Activated naive CD4-positive, alpha-beta T cell treated with anti-CD3 and anti-CD28 coated beads, Interleukin-2, amount 10 ng/mL, durations not matched to agents 7 days and 5 days (primary cell): ENCODE measurements at regions not wholly inside any gene's neighbourhood (a gene's known extent, or its start where the extent isn't known, plus 50 kb on each side); places are given as distances from the start of the nearest gene placed in this dataset.
A peak's percentile ranks its signal among the peaks of the same experiment; 100 is the strongest.

Experiments
- CTCF ChIA-PET: fragments of 350-600 bp; sonication (Branson Sonifier 250); formaldehyde crosslinking; loops from one replicate; lab custom pipeline; 2021; ENCODE audit warnings: antibody characterized with exemption; lab: Charles Lee
- DNase-seq: peaks from one replicate; pipeline ENCODE4 v3.0.0-alpha.2; 2020
- H3K27ac Mint-ChIP-seq: one replicate; pipeline ENCODE4 v1.8.0; 2021; ENCODE audit warnings: mild to moderate bottlenecking, moderate library complexity, mixed read lengths
- H3K27me3 Mint-ChIP-seq: one replicate; pipeline ENCODE4 v1.8.0; 2021; ENCODE audit warnings: mild to moderate bottlenecking, mixed read lengths
- H3K36me3 Mint-ChIP-seq: one replicate; pipeline ENCODE4 v1.8.0; 2021; ENCODE audit warnings: mixed read lengths
- H3K4me1 Mint-ChIP-seq: one replicate; pipeline ENCODE4 v1.8.0; 2021; ENCODE audit warnings: mixed read lengths
- H3K4me3 Mint-ChIP-seq: one replicate; pipeline ENCODE4 v1.8.0; 2021; ENCODE audit warnings: mild to moderate bottlenecking, moderate library complexity, mixed read lengths
- H3K9me3 Mint-ChIP-seq: one replicate; pipeline ENCODE4 v1.8.0; 2021; ENCODE audit warnings: mixed read lengths

GRCh38 chr10:92747066-92747465 is 57.3 kb downstream of the HHEX start:
- Mint-ChIP-seq H3K36me3 (no peaks in the 10 kb centered on the region), H3K27me3 (peaks cover 36% of the 10 kb centered on the region), H3K9me3 (no peaks in the 10 kb centered on the region), H3K27ac (no peak overlapping the region), H3K4me1 (peaks cover 14% of the 10 kb centered on the region), H3K4me3 (no peak overlapping the region)
- CTCF ChIA-PET = interaction anchor here (0.8 to 1.1 kb wide), 2 partner anchors 19 to 92 kb away, joined by 3 to 4 read pairs; no protein-coding TSS in a partner anchor
- DNase-seq = no peak

DNA sequence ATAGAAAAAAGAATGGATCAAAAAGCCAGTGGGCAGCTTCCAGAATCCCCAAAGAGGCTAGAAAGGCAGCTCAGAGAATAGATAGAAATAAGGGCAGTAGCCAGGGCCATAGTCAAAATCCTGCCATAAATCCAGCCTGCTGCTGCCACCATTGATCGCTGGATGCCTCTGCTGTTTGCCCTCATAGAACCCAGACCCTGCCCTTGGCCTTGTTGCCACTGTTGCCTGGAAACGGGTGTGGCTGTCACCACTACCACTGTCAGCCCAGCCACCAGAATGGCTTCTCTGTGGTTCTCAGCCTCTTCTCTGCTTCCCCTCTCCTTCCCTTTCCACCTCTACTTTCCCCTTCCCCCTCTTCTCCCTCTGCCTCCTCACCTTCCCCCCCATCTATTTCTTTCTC is 57.8 kb downstream of the HHEX start:
- no peak overlapping the region for H3K4me3 Mint-ChIP-seq
- CTCF ChIA-PET = interaction anchor here (0.8 to 1.1 kb wide), 2 partner anchors 19 to 93 kb away, joined by 3 to 4 read pairs; no protein-coding TSS in a partner anchor
- H3K27ac Mint-ChIP-seq = no peak overlapping the region
- peaks cover 14% of the 10 kb centered on the region for H3K4me1 Mint-ChIP-seq
- no peaks in the 10 kb centered on the region for H3K36me3 Mint-ChIP-seq
- DNase-seq = peak; percentile 43
- H3K9me3 Mint-ChIP-seq = no peaks in the 10 kb centered on the region
- H3K27me3 Mint-ChIP-seq = peaks cover 33% of the 10 kb centered on the region

- H3K27me3 Mint-ChIP-seq = peaks cover 20% of the 10 kb centered on the region
- no peaks in the 10 kb centered on the region for H3K36me3 Mint-ChIP-seq
- DNase-seq = no peak
- H3K9me3 Mint-ChIP-seq = no peaks in the 10 kb centered on the region
- H3K4me3 Mint-ChIP-seq = no peak overlapping the region
- peak overlapping the region; percentile 22 for H3K27ac Mint-ChIP-seq
- H3K4me1 Mint-ChIP-seq = peaks cover 14% of the 10 kb centered on the region
- CTCF ChIA-PET = no interaction called here
Observed at GRCh38 chr10:92750791-92751533, 61.2 kb downstream of the HHEX start.

GRCh38 chr10:92751534-92751811 is 61.7 kb downstream of the HHEX start:
- no peak overlapping the region for H3K27ac Mint-ChIP-seq
- peaks cover 20% of the 10 kb centered on the region for H3K27me3 Mint-ChIP-seq
- no peaks in the 10 kb centered on the region for H3K36me3 Mint-ChIP-seq
- no peak overlapping the region for H3K4me3 Mint-ChIP-seq
- CTCF ChIA-PET = no interaction called here
- peaks cover 18% of the 10 kb centered on the region for H3K4me1 Mint-ChIP-seq
- no peaks in the 10 kb centered on the region for H3K9me3 Mint-ChIP-seq
- no peak for DNase-seq

GRCh38 chr10:92751827-92752226 is 62.1 kb downstream of the HHEX start:
- CTCF ChIA-PET = no interaction called here
- Mint-ChIP-seq H3K27ac (no peak overlapping the region), H3K4me1 (peaks cover 22% of the 10 kb centered on the region)

DNA sequence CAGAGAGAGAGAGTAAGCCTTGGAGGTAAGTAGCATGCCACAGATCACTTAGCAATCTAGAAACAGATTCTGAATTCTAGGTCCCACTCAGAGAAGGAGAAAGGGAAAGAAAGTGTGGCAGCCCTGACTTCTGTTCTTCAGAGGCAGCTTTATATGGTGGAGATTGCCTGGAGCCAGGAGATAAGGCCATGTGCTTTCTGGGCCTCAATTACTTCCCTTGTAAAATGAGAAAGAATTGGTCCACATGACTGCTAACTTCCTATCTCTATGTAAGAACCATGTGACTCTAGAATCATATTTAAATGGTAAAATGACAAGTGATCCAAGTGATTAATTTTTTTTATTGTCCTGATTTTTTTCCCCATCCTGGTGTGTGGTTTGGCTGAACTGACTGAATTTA is 64.1 kb downstream of the HHEX start:
- Mint-ChIP-seq H3K4me1 (peaks cover 13% of the 10 kb centered on the region), H3K4me3 (no peak overlapping the region), H3K27ac (no peak overlapping the region), H3K27me3 (peaks cover 20% of the 10 kb centered on the region), H3K9me3 (no peaks in the 10 kb centered on the region), H3K36me3 (no peaks in the 10 kb centered on the region)
- CTCF ChIA-PET = no interaction called here
- DNase-seq = no peak

More at GRCh38 chr10:92751827-92752226, 62.1 kb downstream of the HHEX start:
- Mint-ChIP-seq H3K9me3 (no peaks in the 10 kb centered on the region), H3K27me3 (peaks cover 20% of the 10 kb centered on the region), H3K36me3 (no peaks in the 10 kb centered on the region), H3K4me3 (no peak overlapping the region)
- DNase-seq = no peak

- H3K9me3 Mint-ChIP-seq = no peaks in the 10 kb centered on the region
- CTCF ChIA-PET = no interaction called here
- H3K27me3 Mint-ChIP-seq = peaks cover 10% of the 10 kb centered on the region
- peaks cover 16% of the 10 kb centered on the region for H3K4me1 Mint-ChIP-seq
- H3K4me3 Mint-ChIP-seq = no peak overlapping the region
- H3K27ac Mint-ChIP-seq = no peak overlapping the region
- no peak for DNase-seq
- H3K36me3 Mint-ChIP-seq = no peaks in the 10 kb centered on the region
Observed at GRCh38 chr10:92755725-92756124, 66.0 kb downstream of the HHEX start.

DNA sequence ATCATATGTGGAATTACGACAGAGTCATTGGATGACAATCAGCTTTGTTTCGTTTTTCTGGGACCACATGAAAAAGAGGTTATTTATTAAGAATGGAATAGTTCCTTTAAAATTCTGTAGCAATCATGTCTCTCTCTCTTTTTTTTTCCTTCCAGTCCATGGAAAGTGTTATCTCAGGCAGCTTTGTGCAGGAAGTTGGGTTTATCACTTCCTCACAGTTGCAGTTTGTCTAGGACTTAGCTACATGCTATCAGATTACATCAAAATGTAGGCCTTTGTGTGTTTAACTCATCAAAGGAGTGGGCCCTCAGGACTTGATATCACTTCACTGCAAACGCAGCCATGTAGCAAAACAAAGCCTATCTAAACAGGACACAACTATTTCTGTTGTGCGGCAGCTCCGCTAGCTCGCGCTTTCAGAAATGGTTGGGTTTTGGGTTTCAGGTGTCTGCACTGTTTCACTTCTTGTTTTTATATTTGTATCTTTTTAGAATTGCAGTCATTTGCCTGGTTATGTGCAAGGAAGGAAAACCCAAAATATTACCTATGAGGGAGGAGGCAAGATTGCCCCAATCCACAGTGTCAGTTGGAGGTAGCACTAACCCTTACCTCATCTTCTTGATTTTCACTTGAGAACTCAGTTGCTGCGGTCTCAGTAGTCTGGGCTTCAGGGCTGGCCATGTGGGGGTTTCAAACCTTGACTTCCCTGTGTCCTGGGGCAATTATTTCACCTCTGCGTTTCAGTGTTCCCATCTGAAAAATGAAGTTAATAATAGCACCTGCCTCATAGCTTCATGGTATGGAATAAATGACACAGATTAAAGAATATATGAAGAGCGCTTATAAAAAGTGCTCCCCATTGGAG is 66.7 kb downstream of the HHEX start:
- H3K4me3 Mint-ChIP-seq = no peak overlapping the region
- no peak for DNase-seq
- H3K36me3 Mint-ChIP-seq = no peaks in the 10 kb centered on the region
- no peak overlapping the region for H3K27ac Mint-ChIP-seq
- peaks cover 10% of the 10 kb centered on the region for H3K27me3 Mint-ChIP-seq
- H3K9me3 Mint-ChIP-seq = no peaks in the 10 kb centered on the region
- CTCF ChIA-PET = no interaction called here
- peaks cover 18% of the 10 kb centered on the region for H3K4me1 Mint-ChIP-seq

GRCh38 chr10:92757066-92757710 is 67.4 kb downstream of the HHEX start:
- H3K27ac Mint-ChIP-seq = no peak overlapping the region
- no peak overlapping the region for H3K4me3 Mint-ChIP-seq

DNA sequence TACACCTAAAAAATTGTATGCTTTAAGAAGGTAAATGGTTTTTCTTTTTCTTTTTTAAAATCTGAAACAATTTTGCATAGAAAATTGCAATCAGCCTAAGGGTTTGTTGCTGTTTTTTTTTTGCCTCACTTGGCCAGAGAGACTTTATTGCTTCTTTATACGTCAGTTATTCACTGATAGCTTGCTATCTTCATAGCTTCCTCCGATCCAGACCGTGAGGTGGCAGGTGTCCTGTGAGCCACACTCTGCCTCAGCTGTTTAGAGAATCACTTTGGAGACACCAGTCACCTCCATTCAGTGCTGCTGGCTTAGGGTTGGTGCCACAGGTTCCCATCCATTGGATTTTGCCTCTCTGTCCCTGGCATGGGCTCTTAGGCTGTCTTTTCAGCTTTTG is 68.0 kb downstream of the HHEX start:
- CTCF ChIA-PET = no interaction called here
- H3K27ac Mint-ChIP-seq = no peak overlapping the region
- no peak overlapping the region for H3K4me3 Mint-ChIP-seq
- H3K36me3 Mint-ChIP-seq = no peaks in the 10 kb centered on the region
- peaks cover 18% of the 10 kb centered on the region for H3K4me1 Mint-ChIP-seq
- DNase-seq = no peak
- no peaks in the 10 kb centered on the region for H3K9me3 Mint-ChIP-seq
- H3K27me3 Mint-ChIP-seq = peaks cover 17% of the 10 kb centered on the region

More at GRCh38 chr10:92757066-92757710, 67.4 kb downstream of the HHEX start:
- peaks cover 14% of the 10 kb centered on the region for H3K27me3 Mint-ChIP-seq
- no peaks in the 10 kb centered on the region for H3K36me3 Mint-ChIP-seq
- no peaks in the 10 kb centered on the region for H3K9me3 Mint-ChIP-seq
- CTCF ChIA-PET = no interaction called here
- no peak for DNase-seq
- H3K4me1 Mint-ChIP-seq = peaks cover 18% of the 10 kb centered on the region

DNA sequence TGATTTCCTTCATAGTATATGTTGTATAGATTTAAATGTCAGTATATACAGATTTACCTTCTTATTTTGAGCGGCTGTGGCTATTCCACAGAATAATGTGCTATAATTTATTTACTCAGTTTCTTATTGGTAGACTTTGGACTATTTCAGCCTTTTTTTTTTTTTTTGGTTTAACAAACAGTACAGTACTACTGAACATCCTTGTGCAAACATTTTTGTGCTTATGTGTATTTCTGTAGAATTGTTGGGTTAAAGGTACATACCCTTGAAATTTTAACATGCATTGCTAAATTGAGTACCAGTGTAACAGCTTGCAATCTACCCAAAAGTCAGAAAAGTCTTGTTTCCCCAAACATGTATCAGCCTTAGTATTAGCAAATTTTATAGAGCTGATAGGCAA is 68.8 kb downstream of the HHEX start:
- CTCF ChIA-PET = no interaction called here

DNA sequence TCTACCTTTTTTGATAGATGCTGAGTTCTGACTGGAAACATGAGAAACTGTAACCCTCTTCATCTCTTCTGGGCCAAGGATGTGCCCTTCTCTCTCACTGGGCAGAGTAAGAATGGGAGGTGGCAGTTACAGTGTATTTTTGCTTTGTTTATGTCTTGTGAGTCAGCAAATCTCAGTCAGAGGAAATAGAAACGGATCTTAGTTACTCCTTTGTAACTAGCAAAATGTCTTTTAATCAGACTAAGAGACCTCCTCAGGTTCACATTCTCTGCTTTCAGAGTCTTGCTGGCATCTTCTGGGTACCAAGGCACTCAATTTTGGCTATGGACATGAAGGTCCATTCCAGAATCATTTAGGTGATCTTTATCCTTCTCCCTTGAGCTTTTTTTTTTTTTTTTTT is 70.9 kb downstream of the HHEX start:
- Mint-ChIP-seq H3K9me3 (no peaks in the 10 kb centered on the region), H3K27ac (no peak overlapping the region), H3K27me3 (peaks cover 17% of the 10 kb centered on the region), H3K4me3 (no peak overlapping the region), H3K4me1 (peaks cover 18% of the 10 kb centered on the region), H3K36me3 (no peaks in the 10 kb centered on the region)
- no peak for DNase-seq
- CTCF ChIA-PET = no interaction called here

More for the DNA sequence above, 68.8 kb downstream of the HHEX start:
- Mint-ChIP-seq H3K4me3 (no peak overlapping the region), H3K36me3 (no peaks in the 10 kb centered on the region), H3K27me3 (peaks cover 17% of the 10 kb centered on the region), H3K4me1 (peaks cover 18% of the 10 kb centered on the region), H3K9me3 (no peaks in the 10 kb centered on the region), H3K27ac (no peak overlapping the region)
- DNase-seq = no peak

DNA sequence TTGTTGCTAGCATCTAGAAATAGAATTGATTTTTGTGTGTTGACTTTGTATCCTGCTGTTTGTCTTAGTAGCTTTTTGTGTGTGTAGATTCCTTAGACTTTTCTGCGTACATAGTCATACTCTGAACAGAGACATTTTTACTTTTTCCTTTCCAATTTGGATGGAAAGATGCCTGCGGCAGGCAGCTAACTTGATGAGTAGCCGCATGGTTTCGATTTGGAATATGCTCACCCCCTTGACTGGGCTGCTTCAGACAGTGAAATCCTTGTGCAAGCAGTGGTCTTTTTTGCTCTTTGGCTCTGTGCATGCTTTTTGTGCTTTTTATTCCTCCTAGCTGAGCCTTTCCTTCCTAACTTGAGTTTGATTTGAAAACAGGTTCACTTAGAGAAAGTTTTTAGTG is 71.8 kb downstream of the HHEX start:
- CTCF ChIA-PET = no interaction called here
- DNase-seq = no peak
- no peaks in the 10 kb centered on the region for H3K9me3 Mint-ChIP-seq
- no peaks in the 10 kb centered on the region for H3K36me3 Mint-ChIP-seq
- no peak overlapping the region for H3K4me3 Mint-ChIP-seq
- H3K27me3 Mint-ChIP-seq = peaks cover 17% of the 10 kb centered on the region
- H3K27ac Mint-ChIP-seq = no peak overlapping the region
- H3K4me1 Mint-ChIP-seq = peaks cover 13% of the 10 kb centered on the region

GRCh38 chr10:92763634-92764155 is 73.9 kb downstream of the HHEX start:
- no peak overlapping the region for H3K4me3 Mint-ChIP-seq
- H3K27ac Mint-ChIP-seq = no peak overlapping the region
- DNase-seq = no peak
- no peaks in the 10 kb centered on the region for H3K36me3 Mint-ChIP-seq
- CTCF ChIA-PET = no interaction called here
- H3K4me1 Mint-ChIP-seq = peaks cover 5% of the 10 kb centered on the region
- no peaks in the 10 kb centered on the region for H3K9me3 Mint-ChIP-seq
- H3K27me3 Mint-ChIP-seq = peaks cover 31% of the 10 kb centered on the region
